VCaP (cell line): ENCODE measurements at regions not wholly inside any gene's neighbourhood (a gene's known extent, or its start where the extent isn't known, plus 50 kb on each side); places are given as distances from the start of the nearest gene placed in this dataset.
A peak's percentile ranks its signal among the peaks of the same experiment; 100 is the strongest.

ENCODE experiments used
- H3K27ac ChIP-seq: fragments of 450-650 bp; 2 replicates; pipeline ENCODE4 v1.5.1; 2017
- TF ChIP-seq, protein P1 (sequence below): fragments of 450-650 bp; conservative IDR thresholded peaks from 2 replicates; pipeline ENCODE4 v1.5.1; 2017; ENCODE audit warnings: mild to moderate bottlenecking, moderate library complexity

DNA sequence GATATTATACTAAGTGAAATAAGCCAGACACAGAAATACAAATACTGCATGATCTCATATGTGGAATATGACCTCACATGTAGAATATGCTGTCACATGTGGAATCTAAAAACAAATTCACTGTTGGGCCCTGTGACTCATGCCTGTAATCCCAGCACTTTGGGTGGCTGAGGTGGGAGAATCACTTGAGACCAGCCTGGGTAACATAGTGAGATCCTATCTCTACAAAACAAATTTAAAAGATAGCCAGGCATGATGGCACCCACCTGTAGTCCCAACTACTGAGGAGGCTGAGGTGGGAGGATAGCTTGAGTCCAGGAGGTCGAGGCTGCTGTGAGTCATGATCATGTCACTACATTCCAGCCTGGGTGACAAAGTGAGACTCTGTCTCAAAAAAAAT, 160.3 kb downstream of the PTEN start:
- TF ChIP-seq, protein P1, sequence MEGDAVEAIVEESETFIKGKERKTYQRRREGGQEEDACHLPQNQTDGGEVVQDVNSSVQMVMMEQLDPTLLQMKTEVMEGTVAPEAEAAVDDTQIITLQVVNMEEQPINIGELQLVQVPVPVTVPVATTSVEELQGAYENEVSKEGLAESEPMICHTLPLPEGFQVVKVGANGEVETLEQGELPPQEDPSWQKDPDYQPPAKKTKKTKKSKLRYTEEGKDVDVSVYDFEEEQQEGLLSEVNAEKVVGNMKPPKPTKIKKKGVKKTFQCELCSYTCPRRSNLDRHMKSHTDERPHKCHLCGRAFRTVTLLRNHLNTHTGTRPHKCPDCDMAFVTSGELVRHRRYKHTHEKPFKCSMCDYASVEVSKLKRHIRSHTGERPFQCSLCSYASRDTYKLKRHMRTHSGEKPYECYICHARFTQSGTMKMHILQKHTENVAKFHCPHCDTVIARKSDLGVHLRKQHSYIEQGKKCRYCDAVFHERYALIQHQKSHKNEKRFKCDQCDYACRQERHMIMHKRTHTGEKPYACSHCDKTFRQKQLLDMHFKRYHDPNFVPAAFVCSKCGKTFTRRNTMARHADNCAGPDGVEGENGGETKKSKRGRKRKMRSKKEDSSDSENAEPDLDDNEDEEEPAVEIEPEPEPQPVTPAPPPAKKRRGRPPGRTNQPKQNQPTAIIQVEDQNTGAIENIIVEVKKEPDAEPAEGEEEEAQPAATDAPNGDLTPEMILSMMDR, result no peak
- H3K27ac ChIP-seq, result no peak overlapping the region

DNA sequence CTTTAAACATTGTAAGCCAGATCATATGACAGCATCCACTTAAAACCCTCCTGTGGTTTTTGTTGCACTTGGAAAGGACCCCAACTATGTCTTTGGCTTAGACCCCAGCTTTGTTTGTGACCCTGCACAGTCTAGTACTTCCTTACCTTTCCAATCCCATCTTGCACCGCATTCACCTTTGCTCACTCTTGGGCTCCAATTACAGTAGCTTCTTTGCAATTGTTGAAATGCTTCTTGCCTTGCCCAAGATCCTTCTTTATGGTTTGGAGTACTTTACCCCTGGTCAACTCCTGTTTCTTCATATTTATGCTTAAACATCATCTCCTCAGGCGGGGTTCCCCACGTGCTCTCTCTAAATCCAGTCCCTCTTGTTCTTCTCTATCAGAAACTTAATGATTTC, 162.6 kb downstream of the PTEN start:
- H3K27ac ChIP-seq, result no peak overlapping the region
- TF ChIP-seq, protein P1, result no peak

DNA sequence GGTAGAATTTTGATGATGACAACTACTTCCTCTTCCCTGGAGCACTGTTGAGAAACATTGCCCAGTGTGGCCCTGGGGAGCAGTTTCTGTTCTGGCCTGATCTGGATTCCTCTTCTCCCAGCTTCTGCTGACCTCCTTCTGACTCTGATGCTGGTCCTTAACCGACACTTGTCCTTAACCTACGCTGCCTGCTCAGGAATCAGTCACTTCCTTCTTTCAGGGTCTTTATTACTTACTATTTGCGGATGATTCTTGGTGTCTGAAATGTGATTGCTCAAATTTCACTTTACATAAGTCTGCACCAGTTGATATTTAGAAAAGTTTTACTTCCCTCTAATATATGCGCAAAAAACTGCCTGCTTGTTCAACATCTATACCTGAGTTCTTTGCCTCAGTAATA, 164.1 kb downstream of the PTEN start:
- H3K27ac ChIP-seq, result no peak overlapping the region
- TF ChIP-seq, protein P1, result no peak

DNA sequence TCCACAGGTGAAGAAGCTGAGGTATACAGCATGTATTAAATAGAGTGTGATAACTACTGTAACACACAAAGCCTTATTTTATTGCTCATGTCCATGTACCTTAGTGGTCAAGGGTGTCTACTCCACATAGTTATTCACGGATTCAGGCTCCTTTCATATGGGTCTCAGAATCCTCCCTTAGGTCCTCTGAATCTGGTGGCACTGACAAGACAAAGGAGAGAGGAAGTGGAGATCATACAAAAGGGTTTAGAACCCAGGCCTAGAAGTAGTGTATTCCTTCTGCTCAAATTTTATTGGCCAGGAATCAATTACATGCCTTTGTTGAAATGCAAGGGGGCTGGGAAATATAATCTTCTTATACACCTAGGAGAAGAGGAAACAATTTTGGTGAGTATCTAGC, 164.6 kb downstream of the PTEN start:
- H3K27ac ChIP-seq, result peak overlapping the region; percentile 52
- TF ChIP-seq, protein P1, result no peak

DNA sequence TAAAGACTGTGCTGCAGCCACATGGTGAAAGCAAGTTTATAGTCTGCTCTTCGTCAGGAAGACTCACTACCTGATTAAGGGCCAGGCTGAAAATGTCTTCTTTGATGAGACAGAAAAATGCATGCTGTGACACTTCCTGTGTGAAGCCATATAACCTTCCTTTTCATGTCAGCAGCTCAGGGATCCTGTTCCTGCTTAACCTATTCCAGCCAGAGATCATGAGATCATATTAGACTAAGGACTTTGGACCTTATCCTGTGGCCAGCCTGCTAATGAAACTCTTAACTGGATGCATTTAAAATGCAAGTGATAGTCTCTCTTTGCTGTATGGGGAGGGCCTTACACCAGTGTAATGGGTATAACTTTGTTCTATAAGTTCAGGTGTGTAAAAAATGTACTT, 165.2 kb downstream of the PTEN start:
- TF ChIP-seq, protein P1, result no peak
- H3K27ac ChIP-seq, result peak overlapping the region; percentile 52

DNA sequence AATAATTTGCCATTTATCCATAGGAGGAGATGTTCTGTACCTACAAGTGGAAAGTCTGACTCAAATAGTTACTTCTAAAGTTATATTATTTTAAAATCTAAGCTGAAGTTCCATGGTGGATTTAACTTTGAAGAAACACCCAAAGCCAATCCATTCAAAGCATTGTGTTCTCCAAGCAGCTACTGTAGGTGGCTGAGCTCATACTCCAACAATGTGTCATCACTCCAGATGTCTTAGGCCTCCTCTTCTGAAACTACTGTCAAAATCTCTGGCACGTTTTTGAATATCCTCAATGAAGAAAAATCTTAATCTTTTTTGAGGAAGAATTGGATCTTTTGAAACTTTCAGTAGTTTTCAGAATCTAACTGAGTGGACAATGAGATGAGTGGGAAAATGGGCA, 169.1 kb downstream of the PTEN start:
- H3K27ac ChIP-seq, result no peak overlapping the region
- TF ChIP-seq, protein P1, result no peak

DNA sequence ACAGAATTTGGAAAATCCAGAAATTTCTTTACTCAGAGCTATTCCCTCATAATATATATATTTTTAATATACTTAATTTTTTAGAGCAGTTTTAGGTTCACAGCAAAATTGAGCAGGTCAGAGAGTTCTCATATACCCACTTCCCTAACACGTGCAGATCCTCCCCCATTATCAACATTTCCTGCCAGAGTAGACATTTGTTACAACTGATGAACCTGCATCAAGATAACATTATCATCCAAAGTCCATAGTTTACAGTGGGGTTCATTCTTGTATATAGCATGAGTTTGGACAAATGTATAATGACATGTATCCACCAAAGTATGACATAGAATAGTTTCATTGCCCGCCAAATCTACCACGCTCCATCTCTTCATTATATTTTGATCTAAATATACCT, 170.0 kb downstream of the PTEN start:
- TF ChIP-seq, protein P1, result no peak
- no peak overlapping the region for H3K27ac ChIP-seq

DNA sequence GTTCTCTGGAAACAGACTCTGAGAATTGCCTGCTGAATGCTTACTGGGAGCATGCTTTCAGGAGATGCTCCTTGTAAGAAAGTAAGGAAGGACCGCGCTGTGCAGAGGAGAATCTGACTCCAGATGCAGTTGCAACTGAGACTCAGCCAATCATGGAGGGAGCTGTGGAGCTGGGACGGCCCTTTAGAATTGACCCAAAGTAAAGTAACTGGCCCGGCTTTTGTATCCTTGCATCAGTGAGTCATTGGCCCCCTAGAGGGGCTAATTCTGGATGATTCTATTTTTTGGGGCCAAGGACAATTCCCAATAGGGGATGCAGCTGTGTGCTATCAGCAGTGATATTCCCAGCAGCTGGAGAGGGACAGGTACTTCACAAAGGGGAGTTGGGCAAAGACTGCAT, 170.4 kb downstream of the PTEN start:
- no peak overlapping the region for H3K27ac ChIP-seq
- TF ChIP-seq, protein P1, result no peak
